Lower leg skin (tissue), 4 donors: ENCODE measurements at regions not wholly inside any gene's neighbourhood (a gene's known extent, or its start where the extent isn't known, plus 50 kb on each side); places are given as distances from the start of the nearest gene placed in this dataset.
"Not testable (repeated sequence)": the region's sequence is repeated elsewhere in the genome, so short reads cannot be mapped to it uniquely, and the experiment has no call there.

ENCODE experiments used
- DNase-seq, 2 donors: peaks; one replicate each; pipeline ENCODE4 v3.0.0-alpha.2; 2019; ENCODE audit warnings: low spot score in 2 of 2
- H3K4me3 ChIP-seq: fragments of 200-600 bp; sonication (generic); 2 replicates; pipeline ENCODE4 v1.5.1; 2017; ENCODE audit warnings: mild to moderate bottlenecking, low read depth; ENCODE audit not compliant: poor library complexity, severe bottlenecking
- CTCF ChIP-seq, 3 donors: fragments of 450-650 bp; IDR thresholded peaks; one replicate each; pipeline ENCODE4 v1.5.1; 2016; ENCODE audit warnings: antibody characterized with exemption in 3 of 3, mild to moderate bottlenecking in 3 of 3, moderate library complexity in 2 of 3
- WGBS, 2 donors: methylation state at CpG; one replicate each; pipeline ENCODE4 v1.1.5; 2018; 5-methylcytosine and 5-hydroxymethylcytosine counted together
- intact Hi-C: fragments of 100-400 bp; cut with DNase I; formaldehyde crosslinking; loops from one replicate; pipeline ENCODE4 v1.15.0; 2023; ENCODE audit warnings: low total_unique reads

GRCh38 chr11:129751511-129751910, 64.1 kb upstream of the TMEM45B start:
- WGBS, 2 donors, result 41 to 43% methylated on average over 3 of the region's 3 CpGs
- TF ChIP-seq CTCF (IDR thresholded peaks at IDR 0.05), result no peak
- DNase-seq, result no peak
- intact Hi-C loops, result no loop called here
- no peak overlapping the region for H3K4me3 ChIP-seq

- intact Hi-C loops, DNase-seq, H3K4me3 ChIP-seq: not testable (repeated sequence)
- WGBS, 2 donors, result 69 to 80% methylated on average over 4 of the region's 4 CpGs
Measured at GRCh38 chr11:129763569-129763968, 52.1 kb upstream of the TMEM45B start.

- 39 to 45% methylated on average over 4 to 5 of the region's 5 CpGs for WGBS, 2 donors
- intact Hi-C loops, H3K4me3 ChIP-seq: not testable (repeated sequence)
- DNase-seq, result peak in 1 of 2 donors; percentile 17
Measured at GRCh38 chr11:129764204-129764603, 51.4 kb upstream of the TMEM45B start.
